GM19463 (cell line): ENCODE measurements at regions not wholly inside any gene's neighbourhood (a gene's known extent, or its start where the extent isn't known, plus 50 kb on each side); places are given as distances from the start of the nearest gene placed in this dataset.

Experiments
- ATAC-seq: cut with Tn5 transposase; IDR thresholded peaks from one replicate; pipeline ENCODE4 v1.9.1; 2021; ENCODE audit warnings: mild to moderate bottlenecking, moderate library complexity; ENCODE audit not compliant: unreplicated experiment

DNA sequence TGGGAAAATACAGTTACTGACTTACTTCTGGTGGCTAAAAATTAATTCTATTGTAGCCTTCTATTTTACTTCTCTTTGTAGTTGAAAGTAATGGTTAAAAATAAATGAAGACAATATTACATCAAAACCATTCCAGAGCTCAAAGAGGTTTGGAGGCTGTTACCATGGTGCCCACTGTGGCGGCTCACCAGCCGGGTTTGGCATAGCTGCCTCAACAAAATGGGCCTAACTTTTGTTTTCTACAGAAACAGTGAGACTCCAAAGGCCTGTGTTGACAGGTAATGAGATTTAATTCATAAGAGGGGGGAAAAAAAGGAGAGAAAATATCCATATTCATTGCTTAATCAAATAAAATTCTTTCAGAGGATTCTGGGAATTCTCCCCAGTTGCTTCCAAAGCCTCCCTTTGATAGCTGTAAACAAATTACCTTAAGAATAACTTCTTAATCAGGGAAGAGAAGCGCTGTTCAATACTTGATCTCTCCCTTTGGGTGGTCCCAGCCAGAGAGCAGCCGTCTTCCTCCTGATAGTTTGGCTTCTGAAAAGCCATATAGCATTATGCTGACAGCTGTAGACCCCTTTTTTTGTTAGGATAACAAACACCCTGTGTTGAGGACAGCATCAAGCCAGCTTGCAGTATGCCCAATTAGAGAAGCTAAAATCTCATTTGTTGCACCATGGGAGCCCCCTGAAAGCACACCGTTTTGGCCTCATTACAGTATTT, 266.8 kb downstream of the NEDD1 start:
- no peak for ATAC-seq

DNA sequence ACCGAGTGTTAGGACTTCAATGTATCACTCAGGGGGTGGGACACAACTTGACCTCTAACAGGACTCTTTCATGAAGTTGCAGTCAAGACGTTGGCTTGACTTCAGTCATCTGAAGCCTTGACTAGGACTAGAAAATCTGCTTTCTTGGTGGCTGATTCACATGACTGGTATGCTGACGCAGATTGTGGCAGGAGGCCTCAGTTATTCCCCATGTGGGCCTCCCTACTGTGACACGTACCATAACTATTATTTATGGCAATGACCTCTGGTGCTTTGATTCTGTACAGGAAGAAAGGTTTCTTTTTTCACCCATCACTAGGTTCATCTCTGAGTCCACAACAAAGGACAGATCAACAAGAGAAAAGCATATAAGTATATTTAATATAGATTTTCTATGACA, 270.4 kb downstream of the NEDD1 start:
- no peak for ATAC-seq

DNA sequence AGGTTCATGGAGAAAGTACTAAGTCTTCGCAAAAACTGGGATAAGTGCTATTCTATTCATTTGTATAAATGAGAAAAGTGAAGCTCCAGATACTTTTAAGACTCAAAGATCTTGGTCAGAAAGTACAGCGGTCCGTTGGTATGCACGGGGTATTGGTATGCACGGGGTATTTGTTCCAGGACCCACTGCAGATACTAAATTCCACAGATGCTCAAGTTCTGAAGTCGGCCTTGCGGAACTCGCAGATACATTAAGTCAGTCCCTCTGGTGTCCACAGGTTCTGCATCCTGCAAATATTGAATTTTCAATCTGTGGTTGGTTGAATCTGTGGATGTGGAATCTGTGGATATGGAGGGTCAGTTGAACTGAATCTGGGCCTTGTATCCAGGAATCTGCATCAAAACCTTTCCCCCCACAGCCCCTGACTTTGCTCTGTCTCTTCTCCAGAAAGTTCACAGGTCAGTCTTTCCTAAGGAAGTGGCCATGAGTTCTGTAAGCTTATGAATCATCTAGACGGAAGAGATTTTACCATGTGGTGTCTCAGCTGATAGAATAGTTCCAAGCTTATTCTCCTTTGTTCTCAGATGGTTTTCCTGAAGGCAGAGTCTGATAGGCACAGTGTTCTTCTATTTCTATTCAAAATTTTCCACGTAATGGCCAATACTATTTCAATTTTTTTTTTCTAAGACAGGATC, 274.7 kb downstream of the NEDD1 start:
- ATAC-seq, result no peak

DNA sequence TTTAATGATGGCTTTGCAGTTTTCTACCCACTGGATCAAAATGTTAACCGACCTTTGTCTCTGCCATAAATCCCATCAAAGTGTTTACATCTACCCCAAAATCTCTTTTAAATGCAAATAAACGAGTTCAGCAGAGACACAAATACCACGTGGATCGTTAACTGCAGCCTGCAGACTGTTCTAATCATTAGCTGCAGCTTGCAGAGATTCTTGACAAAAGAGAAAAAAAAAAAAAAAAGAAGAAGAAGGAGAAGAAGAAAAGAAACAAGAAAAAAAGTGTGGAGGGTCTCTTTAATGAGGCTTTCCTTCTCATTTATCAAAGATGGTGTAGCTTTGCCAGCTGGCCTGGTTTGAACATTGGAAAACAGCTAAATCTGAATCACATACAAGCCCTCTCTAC, 275.7 kb downstream of the NEDD1 start:
- ATAC-seq, result no peak

DNA sequence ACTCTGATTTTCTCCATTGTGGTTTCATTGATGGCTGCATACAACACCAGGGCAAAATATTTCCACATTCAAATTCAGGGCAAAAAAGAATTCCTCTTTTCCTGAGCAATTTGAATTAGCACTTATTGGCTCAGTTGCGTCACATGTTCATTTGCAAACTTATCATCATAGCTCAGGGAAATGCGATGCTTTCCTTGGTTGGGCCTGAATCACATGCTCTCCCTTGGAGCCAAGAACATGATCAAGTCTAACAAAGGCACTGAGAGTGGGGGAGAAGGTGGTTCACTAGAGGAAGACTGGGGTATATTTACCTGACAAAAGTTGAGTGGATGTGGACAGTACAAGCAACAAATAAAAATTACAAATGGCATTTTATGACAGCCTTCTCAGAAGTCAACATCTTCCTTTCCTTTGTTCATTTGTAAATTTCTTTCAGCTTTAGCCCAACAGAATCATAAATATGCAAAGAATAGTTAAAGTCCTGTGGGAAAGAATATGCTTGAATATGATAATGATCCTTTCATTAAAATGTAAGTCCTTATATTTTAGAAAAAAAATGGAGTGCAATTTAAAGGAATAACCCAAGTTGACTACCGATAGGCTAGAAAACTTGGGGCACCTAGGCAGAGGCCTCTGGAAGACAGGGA, 277.2 kb downstream of the NEDD1 start:
- ATAC-seq, result no peak

DNA sequence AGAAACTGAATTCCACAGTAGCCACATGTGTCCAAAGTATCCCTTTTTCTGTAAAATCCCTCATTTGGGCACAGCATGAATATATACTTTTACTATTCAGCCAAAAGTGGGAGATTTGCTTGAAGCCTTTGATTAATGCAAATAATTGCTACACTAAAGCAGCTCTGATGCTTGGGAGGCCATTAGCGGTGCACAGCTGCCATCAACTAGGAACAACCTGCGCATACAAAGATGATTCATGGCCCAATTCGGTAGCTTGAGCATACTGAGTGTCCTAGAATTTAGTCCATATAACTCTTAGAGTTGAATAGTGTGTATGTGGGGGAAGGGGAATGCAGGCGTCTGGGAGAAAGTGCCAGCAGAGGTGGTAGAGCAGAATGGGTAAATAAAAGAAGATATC, 277.0 kb upstream of the RMST start:
- ATAC-seq, result no peak

DNA sequence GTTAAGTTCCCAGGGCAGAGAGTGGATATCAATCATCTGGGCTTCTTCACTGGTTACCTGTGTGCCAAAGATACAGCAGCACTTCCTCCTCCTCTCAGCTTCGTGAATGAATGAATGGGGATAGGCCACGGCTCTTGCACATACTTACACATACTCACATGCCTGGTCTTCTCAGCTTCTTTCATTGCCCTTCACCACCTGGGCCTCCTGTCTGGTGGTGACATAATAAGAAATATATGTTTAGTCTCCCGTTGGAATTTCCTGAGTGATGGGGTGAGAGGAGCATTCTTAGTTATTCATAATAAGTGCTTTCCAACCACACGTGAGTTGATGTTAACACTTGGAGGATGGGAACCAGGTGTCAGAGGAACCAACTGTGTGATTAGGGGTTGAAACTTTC, 268.1 kb upstream of the RMST start:
- ATAC-seq, result no peak

DNA sequence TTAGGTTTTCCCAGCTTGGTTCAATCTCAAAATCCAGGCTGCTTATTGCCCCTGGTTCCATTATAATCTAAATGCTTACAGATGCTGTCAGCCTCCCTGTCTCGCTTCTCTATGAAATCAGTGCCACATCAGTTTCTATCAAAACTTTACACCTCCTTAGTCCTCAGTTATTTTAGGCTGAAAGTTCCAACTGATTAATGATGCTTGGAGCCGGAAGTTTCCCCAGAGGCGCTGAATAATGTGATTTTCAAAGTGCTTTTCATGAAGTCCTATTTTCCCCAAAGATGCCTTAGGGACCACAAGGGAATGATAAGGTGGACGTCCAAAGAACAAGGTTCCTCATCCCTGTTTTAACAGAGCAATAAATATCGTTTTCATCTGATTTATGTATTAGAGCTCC, 262.4 kb upstream of the RMST start:
- no peak for ATAC-seq

DNA sequence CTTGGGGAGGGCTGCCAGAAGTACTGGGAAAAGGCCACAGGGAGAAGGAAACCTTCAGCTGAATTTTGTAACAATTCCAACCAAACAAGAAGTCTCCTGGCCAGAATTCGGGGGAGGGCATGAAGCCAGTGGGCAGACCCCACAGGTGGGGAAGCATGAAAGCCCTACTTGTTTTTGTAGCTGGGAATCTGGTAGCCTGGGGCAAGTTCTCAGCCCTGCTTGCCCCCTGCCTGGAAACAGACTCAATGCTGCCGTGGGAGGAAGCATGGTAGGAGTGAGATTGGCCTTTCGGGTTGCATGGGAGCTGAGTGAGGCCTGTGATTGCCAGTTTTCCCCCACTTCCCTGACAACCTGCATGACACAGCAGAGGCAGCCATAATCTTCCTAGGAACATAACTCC, 259.2 kb upstream of the RMST start:
- ATAC-seq, result no peak

DNA sequence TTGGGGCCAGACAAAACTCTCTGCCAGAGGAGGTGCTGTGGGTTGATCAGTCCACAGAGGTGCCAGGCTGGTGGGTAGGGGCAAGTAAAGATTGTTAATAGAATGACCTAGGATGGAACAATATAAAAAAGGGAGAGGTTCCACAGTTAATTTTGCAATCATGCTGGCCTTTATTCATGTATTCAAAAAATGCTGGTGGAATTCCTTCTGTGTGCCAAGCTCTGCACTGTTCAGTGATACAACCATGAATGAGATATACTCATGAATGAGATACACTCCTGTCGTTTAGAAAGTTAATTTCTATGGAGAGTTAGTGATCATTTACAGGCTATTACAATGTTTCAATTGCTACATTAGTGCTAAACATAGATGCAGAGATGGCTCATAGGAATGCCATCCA, 252.6 kb upstream of the RMST start:
- no peak for ATAC-seq

DNA sequence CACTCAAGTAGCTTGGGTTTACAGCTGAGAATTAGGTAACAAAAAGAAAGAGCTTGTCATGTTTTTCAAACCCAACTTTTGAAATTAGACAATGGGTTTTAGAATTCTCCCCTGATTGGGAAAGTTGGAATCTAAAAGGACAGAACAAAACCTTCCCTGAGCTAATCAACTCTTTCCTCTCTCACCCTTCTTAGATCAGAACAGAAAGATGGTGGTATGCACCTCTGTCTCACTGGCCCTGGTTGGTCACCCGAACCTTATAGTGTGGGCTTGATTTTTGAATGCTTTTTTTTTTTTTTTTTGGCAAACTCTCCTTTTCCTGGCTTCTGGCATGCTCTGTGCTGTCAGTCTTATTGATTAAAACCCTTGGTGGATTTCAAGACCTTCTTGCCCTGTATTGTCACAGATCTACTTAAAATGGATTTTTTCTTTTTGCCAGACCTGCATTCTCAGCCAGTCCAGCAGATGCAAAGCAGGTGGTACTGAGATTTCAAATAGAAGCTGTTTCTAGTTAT, 251.1 kb upstream of the RMST start:
- no peak for ATAC-seq

DNA sequence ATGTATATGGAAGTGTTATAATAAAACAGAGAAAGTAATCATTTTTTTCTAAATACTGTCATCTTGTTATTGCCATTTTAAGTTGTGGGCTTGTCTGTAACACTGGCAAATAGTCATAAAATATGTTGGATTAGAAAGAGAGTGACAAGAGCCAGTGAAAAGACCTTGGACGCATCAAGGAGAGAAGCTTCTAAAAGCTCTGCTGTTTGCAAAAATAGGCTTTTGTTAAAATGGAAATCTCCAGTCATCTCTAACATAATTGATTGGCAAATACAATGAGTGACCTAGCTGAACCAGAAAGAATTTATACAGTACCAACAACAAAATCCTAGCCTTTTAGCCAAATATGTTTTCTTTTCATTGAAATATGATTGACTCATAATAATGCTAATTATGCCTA, 245.8 kb upstream of the RMST start:
- ATAC-seq, result no peak

DNA sequence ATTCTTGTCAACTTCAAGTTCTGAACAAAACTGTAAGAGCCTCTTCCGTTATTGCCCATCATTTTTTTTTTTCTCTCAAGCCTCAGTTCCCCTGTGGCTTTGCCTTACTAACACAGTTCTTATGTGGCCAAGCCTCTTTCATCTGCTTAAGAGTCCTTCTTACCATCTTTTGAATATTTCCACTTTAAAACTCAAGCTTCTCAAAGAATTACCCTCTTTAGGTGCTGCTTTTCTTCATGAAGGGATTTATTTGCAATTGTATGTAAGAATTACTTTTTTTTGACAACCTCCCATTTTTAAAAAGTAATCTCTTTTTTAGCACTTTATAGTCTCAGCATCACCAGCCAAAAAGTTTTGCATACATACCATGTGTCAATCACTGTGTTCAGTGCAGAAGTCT, 240.2 kb upstream of the RMST start:
- no peak for ATAC-seq

DNA sequence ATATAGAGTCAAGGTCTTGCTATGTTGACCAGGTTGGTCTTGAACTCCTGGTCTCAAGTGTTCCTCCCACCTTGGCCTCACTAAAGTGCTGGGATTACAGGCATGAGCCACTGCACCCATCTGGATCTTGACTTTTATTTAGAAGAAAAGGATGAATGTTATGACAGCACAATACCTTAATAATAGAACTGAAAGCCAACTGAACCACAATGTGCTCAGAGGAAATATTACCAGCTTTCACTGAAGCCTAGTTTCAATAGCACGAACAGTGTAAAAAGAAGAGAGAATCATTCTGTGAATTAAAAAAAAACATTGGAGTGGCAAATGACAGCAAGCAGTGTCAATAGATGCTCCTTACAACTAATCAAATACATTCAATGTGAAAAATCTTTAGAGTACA, 239.2 kb upstream of the RMST start:
- no peak for ATAC-seq

DNA sequence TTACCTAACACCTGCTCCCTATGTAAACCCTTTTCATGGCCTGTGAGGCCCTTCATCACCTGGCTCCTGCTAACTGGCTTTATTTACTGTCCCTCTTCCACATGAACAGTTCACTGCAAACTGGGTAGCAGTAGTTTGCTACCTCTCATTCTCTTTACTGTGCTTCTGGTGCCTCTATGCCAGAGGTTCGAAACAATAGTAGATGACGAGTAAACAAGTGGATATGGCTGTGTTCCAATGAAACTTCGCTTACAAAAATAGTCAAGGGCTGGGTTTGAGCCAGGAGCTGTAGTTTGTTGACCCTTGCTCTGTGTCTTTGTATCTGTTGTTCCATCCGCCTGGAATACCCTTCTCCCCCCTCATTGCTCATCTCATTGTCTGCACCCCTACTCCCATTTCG, 233.6 kb upstream of the RMST start:
- no peak for ATAC-seq

DNA sequence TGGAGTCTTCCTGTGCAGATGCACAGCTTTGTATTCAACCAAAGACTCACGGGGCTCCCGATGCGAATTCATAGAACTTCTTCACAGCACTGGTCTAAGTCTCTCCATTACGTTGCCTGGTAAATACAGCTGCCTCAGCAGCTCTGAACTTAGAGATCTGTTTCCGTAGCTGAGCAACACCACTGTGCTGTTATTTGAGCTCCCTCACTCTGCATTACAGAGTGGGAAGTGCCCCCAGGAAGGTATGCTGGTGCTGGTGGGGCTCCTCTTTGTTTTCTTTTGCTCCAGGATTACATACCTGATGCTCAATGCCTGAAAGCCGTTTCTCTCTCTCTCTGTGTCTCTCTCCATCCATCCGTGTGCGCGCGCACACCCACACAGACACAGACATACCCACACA, 227.5 kb upstream of the RMST start:
- ATAC-seq, result no peak

DNA sequence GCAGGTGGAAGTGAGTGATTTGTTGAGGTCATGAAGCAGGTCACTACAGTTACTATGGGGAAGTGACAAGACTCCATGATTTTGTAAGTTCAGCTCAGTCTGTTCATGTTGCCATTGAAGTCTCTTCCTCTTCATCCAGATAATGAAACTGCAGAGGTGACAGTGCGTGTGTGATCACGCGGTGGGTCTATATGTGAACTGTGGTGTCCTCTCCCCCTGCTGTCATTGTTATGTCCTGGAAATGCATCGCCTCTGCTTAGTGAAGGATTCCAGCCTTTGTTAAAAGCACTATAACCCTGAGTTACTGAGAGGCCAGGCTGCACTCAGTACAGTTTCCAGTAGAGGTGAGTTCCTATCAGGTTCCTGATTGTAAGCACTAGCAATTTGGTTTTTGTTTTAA, 216.2 kb upstream of the RMST start:
- ATAC-seq, result no peak

DNA sequence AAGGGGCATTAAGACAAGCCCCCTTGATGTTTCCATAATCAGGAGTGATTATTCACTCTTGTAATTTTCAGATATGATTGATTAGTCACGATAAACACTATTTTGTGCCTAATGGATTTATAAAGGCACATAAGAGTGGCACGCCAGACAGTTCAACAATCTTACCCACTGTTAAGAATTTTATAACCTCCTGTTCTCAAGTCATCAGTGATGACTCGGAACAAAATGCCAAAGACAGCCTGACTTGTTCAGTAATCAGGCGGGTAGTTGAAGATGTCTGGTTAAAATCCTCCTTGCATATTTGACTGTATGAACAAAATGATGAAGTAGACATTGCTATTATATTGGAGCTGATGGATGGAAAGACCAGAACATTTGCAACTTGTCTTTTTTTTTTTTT, 212.1 kb upstream of the RMST start:
- no peak for ATAC-seq

DNA sequence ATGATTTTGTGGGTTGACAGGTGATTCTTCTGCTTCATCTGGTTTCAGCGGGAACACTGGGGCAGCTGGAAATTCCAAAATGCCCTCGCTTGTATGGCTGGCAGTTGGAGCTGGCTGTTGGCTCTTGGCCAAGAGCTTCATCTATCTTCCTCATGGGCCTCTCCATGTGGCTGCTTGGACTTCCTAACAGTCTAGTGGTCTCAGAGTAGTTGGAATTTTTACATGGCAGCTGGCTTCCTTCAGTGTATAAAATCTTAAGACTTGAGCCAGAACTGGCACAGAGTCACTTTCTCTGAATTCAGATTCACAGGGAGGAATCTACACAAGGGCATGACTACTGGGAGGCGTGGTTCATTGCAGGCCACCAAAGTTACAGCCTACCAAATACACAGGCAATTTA, 204.9 kb upstream of the RMST start:
- ATAC-seq, result no peak

DNA sequence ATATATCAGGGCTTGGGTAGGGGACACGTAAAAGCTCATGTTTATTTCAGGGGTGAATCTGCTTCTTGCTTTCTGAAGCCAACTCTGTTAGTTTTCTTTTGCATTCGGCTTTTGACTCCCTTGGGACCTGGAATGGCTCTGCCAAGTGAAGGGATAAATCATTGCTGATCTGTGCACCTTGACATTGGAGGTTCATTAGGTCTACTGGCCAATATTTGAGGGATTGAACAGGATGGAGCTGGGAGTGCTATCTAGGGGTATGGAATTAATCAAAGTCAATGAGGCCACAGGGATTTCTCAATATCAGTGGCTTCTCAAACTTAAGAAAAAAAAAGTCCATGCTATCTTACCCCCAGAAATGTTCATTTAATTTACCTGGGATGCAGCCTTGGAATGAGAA, 203.5 kb upstream of the RMST start:
- no peak for ATAC-seq

DNA sequence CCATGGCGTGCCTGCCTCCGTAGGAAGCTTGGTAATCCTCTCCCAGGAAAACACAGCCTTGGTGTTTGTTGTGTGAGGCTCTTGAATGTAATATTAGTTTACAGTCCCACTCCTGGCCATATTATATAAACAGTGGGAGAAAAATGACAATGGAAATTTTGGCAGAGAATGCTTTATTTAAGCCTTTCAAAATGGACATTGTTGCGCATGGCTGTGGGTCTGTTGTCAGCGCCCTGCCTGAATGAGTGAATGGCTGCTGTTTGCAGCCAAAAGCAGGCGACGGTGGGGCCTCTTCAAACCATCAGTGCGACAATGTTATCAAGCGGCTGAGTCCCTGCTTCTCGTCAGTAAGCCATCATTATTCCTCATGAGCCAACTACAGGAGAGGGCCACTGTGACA, 201.8 kb upstream of the RMST start:
- ATAC-seq, result no peak

DNA sequence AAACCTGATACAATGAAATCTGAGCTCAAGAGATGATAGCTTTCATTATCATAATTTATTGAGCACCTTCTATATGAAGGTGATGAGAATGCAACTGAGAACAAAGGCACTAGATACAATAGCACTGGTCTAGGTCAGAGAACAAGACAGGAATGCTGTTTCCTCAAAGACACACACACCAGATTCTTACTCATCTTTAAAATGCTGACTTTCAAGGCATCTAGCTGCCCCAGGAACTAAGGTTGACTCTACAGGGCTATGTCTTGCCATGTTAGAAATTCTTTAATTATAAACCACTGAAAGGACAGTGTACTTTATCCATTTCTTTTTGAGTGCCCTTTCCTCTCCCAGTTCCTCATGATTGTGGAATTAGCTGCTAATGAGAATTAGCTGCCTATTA, 195.4 kb upstream of the RMST start:
- ATAC-seq, result no peak
